ENCODE measurements at regions not wholly inside any gene's neighbourhood (a gene's known extent, or its start where the extent isn't known, plus 50 kb on each side); places are given as distances from the start of the nearest gene placed in this dataset.

DNA sequence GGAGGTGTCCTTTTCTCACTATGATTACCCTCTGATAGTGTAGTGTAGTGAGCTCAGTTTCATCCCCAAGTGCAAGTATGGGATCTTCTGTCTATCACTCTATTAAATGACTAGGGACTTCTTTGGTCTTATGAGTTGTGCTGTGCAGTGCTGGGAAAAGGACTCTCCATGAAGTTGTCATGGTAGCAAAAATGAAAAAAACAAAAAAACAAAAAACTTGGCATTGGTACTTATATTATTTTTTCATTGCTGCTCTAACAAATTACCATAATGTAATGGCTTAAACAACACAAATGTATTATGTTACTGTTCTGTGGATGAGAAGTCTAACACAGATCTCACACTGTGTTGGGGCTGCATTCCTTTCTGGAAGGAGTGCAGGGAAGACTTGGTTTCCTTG, 393.1 kb upstream of the NOVA1 start:
- DNase-seq: no peak

DNA sequence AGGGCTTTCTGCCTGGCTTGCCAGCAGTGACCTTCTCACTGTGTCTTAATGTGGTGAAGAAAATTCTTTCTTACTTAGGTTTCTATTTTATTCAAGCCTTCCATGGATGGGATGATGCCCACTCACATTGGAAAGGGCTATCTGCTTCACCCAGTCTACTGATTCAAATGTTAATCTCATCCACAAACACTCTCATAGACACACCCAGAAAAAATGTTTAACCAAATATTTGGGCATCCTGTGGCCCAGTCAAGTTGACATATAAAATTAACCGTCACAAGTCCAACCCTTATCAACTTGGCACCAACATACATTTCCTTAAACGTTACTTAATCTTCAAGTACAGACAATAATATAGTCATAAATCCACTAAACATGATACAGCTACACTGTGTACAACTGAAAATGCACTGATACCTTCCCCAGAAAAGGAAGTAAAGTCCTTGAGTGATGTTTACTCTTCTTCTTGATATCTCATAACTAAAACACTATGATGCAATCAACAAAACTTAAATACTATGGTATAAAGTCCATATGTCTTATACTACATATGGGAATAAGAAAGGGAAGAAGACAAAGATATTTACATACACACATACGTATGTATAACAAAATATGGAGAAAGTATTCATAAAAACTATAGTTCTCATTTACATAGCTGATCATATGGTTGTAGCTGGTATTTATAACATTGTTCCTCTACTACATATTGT, 394.7 kb upstream of the NOVA1 start:
- DNase-seq: no peak

- DNase-seq: no peak
Observed at GRCh38 chr14:26993556-26993955, 395.7 kb upstream of the NOVA1 start.

DNA sequence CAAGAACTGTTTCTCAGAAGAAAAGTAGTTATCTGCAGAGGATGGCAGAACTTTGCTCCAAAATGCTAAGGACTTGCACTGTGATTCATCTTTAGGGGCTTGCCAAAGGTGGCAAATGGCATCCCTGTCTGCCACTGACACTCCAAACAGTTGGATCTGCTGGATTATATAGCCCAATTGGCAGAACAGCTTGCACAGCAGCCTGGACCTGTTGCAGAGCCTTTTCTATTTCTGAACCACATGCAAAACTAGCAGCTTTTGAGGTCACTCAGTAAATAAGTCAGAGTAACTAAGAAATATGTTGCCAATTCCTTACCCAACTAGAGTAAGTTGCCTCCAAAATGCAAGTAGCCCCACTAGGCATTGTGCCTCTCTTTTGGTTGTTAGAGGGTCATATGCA, 397.5 kb upstream of the NOVA1 start:
- DNase-seq: no peak

- no peak for DNase-seq
Observed at GRCh38 chr14:26996246-26996645, 398.4 kb upstream of the NOVA1 start.

- no peak for DNase-seq
Observed at GRCh38 chr14:27002179-27002578, 404.3 kb upstream of the NOVA1 start.

DNA sequence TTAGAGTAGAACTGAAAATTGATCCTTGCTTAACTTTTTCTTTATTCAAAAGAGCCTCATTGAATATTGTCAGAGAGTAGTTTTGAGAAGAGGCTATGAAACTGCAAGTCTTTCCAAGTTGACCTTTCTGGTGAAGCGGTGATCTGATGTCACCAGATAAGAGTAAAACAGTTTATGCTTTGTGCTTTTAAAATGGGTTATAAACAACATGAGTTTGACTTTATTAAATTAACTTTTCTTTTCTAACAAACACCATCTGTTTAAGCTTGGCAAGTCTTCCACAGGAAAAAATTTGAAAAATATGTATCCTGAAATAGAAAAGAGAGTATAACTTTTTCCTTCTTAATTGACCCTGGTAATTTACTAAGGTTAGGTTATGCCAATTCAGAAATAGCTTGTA, 408.7 kb upstream of the NOVA1 start:
- no peak for DNase-seq

DNA sequence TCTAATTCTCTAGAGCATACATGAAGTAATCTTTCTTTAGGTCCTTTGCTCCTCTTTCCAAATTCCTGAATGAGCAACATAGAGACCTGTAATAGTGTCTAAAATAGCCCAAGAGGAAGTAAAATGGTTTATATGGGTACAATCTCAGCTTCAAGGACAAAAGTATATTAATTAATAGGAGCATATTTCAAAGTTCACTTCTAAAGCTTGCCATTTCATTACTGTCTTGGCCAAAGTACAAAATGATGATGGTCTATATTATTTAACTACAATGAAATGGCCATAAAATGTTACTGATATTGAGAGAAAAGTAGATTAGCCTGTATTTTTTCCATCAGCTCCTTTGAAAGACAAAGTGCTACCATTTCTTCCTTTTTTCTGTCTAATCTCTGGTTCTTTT, 410.4 kb upstream of the NOVA1 start:
- DNase-seq: no peak

GRCh38 chr14:27012641-27013040, 414.8 kb upstream of the NOVA1 start:
- no peak for DNase-seq

- no peak for DNase-seq
Observed at GRCh38 chr14:27013678-27014077, 415.8 kb upstream of the NOVA1 start.

DNA sequence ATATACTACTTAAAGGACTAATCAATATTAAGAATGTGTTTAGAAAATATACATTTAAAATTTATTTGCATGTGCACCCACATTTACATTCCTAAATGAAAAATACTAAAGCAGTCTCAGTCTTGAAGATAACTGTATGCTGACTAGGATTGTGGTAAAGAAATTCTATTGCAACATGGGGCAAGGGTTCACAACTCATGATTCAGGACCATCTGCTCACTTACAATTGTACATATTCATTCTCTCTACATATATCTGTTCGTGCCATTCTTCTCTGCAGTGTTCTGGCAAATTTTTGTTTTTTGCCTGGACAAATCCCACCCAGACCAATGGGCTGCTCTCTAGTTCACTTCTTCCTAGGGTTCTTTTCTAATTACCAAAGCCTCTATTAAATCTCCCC, 417.2 kb upstream of the NOVA1 start:
- no peak for DNase-seq

DNA sequence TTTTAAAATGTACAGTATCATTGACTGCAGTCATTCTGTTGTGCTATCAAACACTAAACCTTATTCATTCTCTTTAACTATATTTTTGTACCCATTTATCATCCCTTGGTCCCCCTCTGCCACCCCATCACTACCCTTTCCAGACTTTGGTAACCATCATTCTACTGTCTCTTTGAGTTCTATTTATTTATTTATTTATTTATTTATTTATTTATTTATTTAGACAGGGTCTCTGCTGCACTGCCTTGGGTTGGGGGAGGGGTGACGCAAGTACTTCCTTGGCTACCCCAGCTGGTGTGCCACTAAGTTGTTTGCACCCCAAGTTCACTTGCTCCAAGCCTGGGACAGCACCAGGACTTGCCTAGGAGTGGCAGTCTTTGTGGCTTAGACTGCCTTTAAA, 427.8 kb upstream of the NOVA1 start:
- DNase-seq: no peak

- no peak for DNase-seq
Observed at GRCh38 chr14:27026097-27026496, 428.3 kb upstream of the NOVA1 start.

- no peak for DNase-seq
Observed at GRCh38 chr14:27040552-27040951, 442.7 kb upstream of the NOVA1 start.

GRCh38 chr14:27049701-27050100, 451.9 kb upstream of the NOVA1 start:
- DNase-seq: no peak

- no peak for DNase-seq
Observed at GRCh38 chr14:27050208-27050607, 452.4 kb upstream of the NOVA1 start.

DNA sequence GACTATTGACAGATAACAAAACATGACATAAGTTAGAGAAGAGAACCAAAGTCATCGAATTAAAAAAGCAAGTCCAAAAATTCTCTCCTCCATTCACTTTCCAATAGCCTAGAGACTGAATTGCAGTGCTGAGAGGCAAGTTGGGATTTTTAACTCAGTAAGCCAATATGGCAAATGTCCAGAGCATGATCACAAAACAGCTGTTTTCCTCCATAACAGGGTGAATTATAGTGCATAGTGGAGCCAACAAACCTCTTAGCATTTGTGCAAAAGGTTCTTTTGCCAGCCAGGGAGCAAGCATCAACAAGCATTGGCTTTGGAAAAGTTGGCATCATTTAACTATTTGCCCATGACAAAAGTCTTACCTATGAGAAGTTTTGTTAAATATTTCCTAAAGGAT, 458.8 kb upstream of the NOVA1 start:
- DNase-seq: no peak

- no peak for DNase-seq
Observed at GRCh38 chr14:27061299-27061698, 463.5 kb upstream of the NOVA1 start.

DNA sequence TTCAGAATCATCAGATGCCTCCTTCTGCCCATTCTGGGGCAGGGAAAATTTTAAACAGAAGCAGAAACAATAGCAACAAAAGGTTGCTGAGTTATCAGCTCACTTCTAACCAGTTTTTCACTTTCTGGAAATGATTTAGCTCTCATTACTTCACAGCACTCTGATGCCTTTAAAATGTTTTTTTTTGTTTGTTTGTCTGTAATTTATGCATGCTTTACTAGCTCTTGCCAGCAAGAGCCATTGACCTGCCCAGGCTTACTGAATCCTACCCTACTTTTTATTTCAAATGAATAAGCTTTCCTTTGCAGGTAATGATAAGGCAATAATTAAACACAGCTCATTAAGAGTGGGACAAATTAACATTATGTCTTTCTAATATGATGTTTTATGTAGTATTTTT, 466.1 kb upstream of the NOVA1 start:
- DNase-seq: no peak

DNA sequence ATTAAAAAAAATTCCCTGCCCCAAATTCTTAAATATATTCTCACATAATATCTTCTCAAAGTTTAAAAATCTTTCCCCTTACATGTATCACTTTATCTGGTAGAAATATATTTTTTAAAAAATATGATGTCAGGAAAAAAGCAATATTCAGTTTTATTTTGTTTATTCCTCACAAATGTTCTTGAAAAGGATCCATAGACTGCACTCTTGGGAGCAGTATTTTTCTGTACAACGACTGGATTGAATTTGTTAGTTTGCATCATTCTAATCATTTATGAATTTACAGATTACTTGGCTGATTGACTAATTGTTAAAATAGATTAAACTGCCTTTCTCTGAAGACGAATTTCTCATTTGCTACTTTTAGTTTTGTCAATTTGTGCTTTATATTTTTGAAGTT, 468.1 kb upstream of the NOVA1 start:
- no peak for DNase-seq

GRCh38 chr14:27067961-27068360, 470.1 kb upstream of the NOVA1 start:
- DNase-seq: no peak

DNA sequence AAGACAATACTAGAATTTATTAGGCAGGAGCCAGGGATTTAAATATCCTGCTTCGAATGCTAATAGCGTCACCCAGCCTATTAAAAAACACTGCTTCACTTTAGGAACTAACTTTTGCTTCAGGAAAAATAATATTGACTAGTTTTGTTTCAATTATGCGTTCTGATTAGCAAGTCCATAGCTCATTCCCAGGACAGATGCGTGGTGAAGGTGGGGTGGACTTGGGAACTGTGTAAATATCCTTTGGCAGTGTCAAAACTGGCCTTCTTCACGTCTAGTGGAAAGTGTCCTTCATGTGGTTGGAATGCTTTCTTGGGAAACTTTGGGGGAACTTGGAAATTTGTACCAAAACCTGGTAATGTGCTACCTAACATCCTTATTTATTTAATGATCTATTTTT, 474.8 kb upstream of the NOVA1 start:
- no peak for DNase-seq

DNA sequence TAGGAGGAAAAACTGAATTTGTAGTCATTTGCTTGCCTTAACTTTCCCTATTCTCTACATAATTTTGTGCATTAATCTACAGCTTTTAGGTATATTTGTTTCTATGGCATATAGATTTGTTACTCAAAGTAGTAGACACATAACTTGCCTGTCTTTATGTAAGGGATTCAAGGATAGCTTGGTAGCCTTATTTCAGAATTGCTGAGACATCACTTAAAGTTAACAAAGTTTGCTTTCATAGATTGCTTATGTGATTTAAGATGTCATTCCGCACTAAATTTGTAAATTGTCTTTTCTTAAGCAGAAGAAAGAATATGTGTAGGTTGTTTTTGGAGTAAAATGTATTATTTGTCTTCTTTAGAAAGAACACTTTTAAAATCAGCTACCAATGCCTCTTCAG, 477.7 kb upstream of the NOVA1 start:
- no peak for DNase-seq

- no peak for DNase-seq
Observed at GRCh38 chr14:27077214-27077613, 479.4 kb upstream of the NOVA1 start.

Measured in anterior cingulate cortex (tissue), 58 donors.